ENCODE measurements at regions not wholly inside any gene's neighbourhood (a gene's known extent, or its start where the extent isn't known, plus 50 kb on each side); places are given as distances from the start of the nearest gene placed in this dataset.

GRCh38 chr4:143133977-143134376 is 50.7 kb upstream of the USP38 start:
- Mint-ChIP-seq H3K27me3 (peaks cover 0 to 3% of the 10 kb centered on the region in 2 donors), H3K36me3 (no peaks in the 10 kb centered on the region), H3K4me3 (no peak overlapping the region), H3K27ac (no peak overlapping the region), H3K4me1 (no peaks in the 10 kb centered on the region), H3K9me3 (no peaks in the 10 kb centered on the region)
- ChIA-PET CTCF (no interaction called here), POLR2A (no interaction called here)
- ATAC-seq (replicated peaks in 1 of 4) (no peak), DNase-seq (no peak)
- Histone ChIP-seq H3K36me3 (ENCODE audit: control insufficient read depth in 2 of 2, extremely low read depth in 1 of 2, insufficient read depth in 1 of 2, low read length in 1 of 2) (no peaks in the 10 kb centered on the region), H3K27me3 (replicated peaks in 1 of 2; ENCODE audit: control insufficient read depth in 2 of 2, extremely low read depth in 1 of 2, insufficient read depth in 2 of 2, low read length in 1 of 2) (peaks cover 0 to 3% of the 10 kb centered on the region in 2 experiments), H3K4me3 (ENCODE audit: control insufficient read depth in 1 of 2, extremely low read depth in 1 of 2, low read length in 1 of 2) (no peak overlapping the region), H3K9me3 (no peaks in the 10 kb centered on the region), H3K4me1 (ENCODE audit: control insufficient read depth in 1 of 2, extremely low read depth in 1 of 2, insufficient read depth in 2 of 2, low read length in 2 of 2) (no peaks in the 10 kb centered on the region), H3K27ac (ENCODE audit: low read length) (no peak overlapping the region)
- no CpG with 5 or more reads among the region's 1 CpG for WGBS (ENCODE audit: insufficient coverage)
